Breast epithelium (tissue), 4 donors: ENCODE measurements at regions not wholly inside any gene's neighbourhood (a gene's known extent, or its start where the extent isn't known, plus 50 kb on each side); places are given as distances from the start of the nearest gene placed in this dataset.

Source experiments
- DNase-seq, 2 donors: peaks; one replicate each; pipeline ENCODE4 v3.0.0-alpha.2; 2019; ENCODE audit warnings: low spot score in 2 of 2
- H3K27ac ChIP-seq, 2 donors: fragments of 200-600 bp; sonication (generic) in 1 of 2; one replicate each; pipeline ENCODE4 v1.5.1; 2016 to 2019; ENCODE audit warnings: mild to moderate bottlenecking in 1 of 2
- H3K27me3 ChIP-seq, 2 donors: fragments of 200-600 bp; sonication (generic) in 1 of 2; one replicate each; pipeline versions ENCODE4 v1.5.1 to v1.6.0; 2017 to 2019; ENCODE audit warnings: control low read depth in 1 of 2, mild to moderate bottlenecking in 1 of 2
- H3K36me3 ChIP-seq: fragments of 200-600 bp; one replicate; pipeline ENCODE4 v1.5.1; 2019
- H3K4me1 ChIP-seq, 2 donors: fragments of 200-600 bp; sonication (generic); one replicate each; pipeline ENCODE4 v1.5.1; 2016 to 2019; ENCODE audit warnings: control low read depth in 1 of 2
- H3K4me3 ChIP-seq, 3 donors: fragments of 200-600 bp; sonication (generic); 1 replicate in 2 of 3; 2 replicates in 1 of 3; pipeline ENCODE4 v1.5.1; 2016 to 2019; ENCODE audit warnings: mild to moderate bottlenecking in 3 of 3, moderate library complexity in 2 of 3
- H3K9me3 ChIP-seq, 2 donors: fragments of 200-600 bp; sonication (generic) in 1 of 2; one replicate each; pipeline ENCODE4 v1.5.1; 2016 to 2019; ENCODE audit warnings: control low read depth in 1 of 2
- CTCF ChIP-seq, 3 donors: fragments of 450-650 bp; IDR thresholded peaks; one replicate each; pipeline ENCODE4 v1.5.1; 2016 to 2017; ENCODE audit warnings: antibody characterized with exemption in 3 of 3, mild to moderate bottlenecking in 3 of 3, moderate library complexity in 3 of 3
- POLR2A ChIP-seq: fragments of 450-650 bp; IDR thresholded peaks from one replicate; pipeline ENCODE4 v1.6.1; 2016; ENCODE audit warnings: antibody characterized with exemption, mild to moderate bottlenecking, moderate library complexity
- POLR2AphosphoS5 ChIP-seq, 3 donors: sonication (generic); formaldehyde crosslinking; IDR thresholded peaks; one replicate each; pipeline ENCODE4 v1.6.1; 2017; ENCODE audit warnings: antibody characterized with exemption in 3 of 3
- intact Hi-C: fragments of 100-400 bp; cut with DNase I; formaldehyde crosslinking; loops from one replicate; pipeline ENCODE4 v1.15.1; 2023; ENCODE audit warnings: low total_unique reads

- Histone ChIP-seq H3K27ac (no peak overlapping the region), H3K27me3 (no peaks in the 10 kb centered on the region), H3K36me3 (no peaks in the 10 kb centered on the region), H3K4me1 (no peaks in the 10 kb centered on the region), H3K4me3 (no peak overlapping the region), H3K9me3 (no peaks in the 10 kb centered on the region)
- intact Hi-C loops, result loop anchor here (10.0 kb wide), 1 partner anchor 106 kb away; no protein-coding TSS in a partner anchor
- no peak for DNase-seq
- TF ChIP-seq POLR2A (no peak), POLR2AphosphoS5 (IDR thresholded peaks at IDR 0.05) (no peak), CTCF (IDR thresholded peaks at IDR 0.05) (no peak)
These were observed 205.6 kb upstream of the CNKSR2 start for GRCh38 chrX:21168401-21169160.

- H3K27me3 ChIP-seq, result no peaks in the 10 kb centered on the region
- H3K9me3 ChIP-seq, result no peaks in the 10 kb centered on the region
- no peaks in the 10 kb centered on the region for H3K4me1 ChIP-seq
- H3K27ac ChIP-seq, result no peak overlapping the region
- no peak for TF ChIP-seq CTCF (IDR thresholded peaks at IDR 0.05)
- no peak for TF ChIP-seq POLR2A
- TF ChIP-seq POLR2AphosphoS5 (IDR thresholded peaks at IDR 0.05), result no peak
- intact Hi-C loops, result no loop called here
- no peaks in the 10 kb centered on the region for H3K36me3 ChIP-seq
- no peak for DNase-seq
- H3K4me3 ChIP-seq, result no peak overlapping the region
These were observed 203.0 kb upstream of the CNKSR2 start for GRCh38 chrX:21171181-21171580.

- Histone ChIP-seq H3K4me1 (no peaks in the 10 kb centered on the region), H3K36me3 (no peaks in the 10 kb centered on the region), H3K4me3 (no peak overlapping the region), H3K9me3 (no peaks in the 10 kb centered on the region), H3K27ac (no peak overlapping the region), H3K27me3 (peaks cover 0 to 9% of the 10 kb centered on the region in 2 donors)
- TF ChIP-seq POLR2A, result no peak
- no peak for TF ChIP-seq POLR2AphosphoS5 (IDR thresholded peaks at IDR 0.05)
- TF ChIP-seq CTCF (IDR thresholded peaks at IDR 0.05), result no peak
- intact Hi-C loops, result no loop called here
- DNase-seq, result no peak
These were observed 199.8 kb upstream of the CNKSR2 start for GRCh38 chrX:21174439-21174838.

GRCh38 chrX:21176921-21177571 lies 197.2 kb upstream of the CNKSR2 start:
- no peaks in the 10 kb centered on the region for H3K36me3 ChIP-seq
- no peak overlapping the region for H3K4me3 ChIP-seq
- intact Hi-C loops, result no loop called here
- no peaks in the 10 kb centered on the region for H3K4me1 ChIP-seq
- peaks cover 0 to 10% of the 10 kb centered on the region in 2 donors for H3K27me3 ChIP-seq
- no peak overlapping the region for H3K27ac ChIP-seq
- DNase-seq, result no peak
- H3K9me3 ChIP-seq, result no peaks in the 10 kb centered on the region
- no peak for TF ChIP-seq POLR2A
- TF ChIP-seq CTCF (IDR thresholded peaks at IDR 0.05), result no peak
- TF ChIP-seq POLR2AphosphoS5 (IDR thresholded peaks at IDR 0.05), result no peak

- Histone ChIP-seq H3K27ac (no peak overlapping the region), H3K36me3 (no peaks in the 10 kb centered on the region)
These were observed 192.9 kb upstream of the CNKSR2 start for GRCh38 chrX:21181232-21181853.

More at GRCh38 chrX:21181232-21181853, 192.9 kb upstream of the CNKSR2 start:
- no peak for DNase-seq
- Histone ChIP-seq H3K4me3 (no peak overlapping the region), H3K9me3 (no peaks in the 10 kb centered on the region), H3K27me3 (peaks cover 0 to 18% of the 10 kb centered on the region in 2 donors), H3K4me1 (no peaks in the 10 kb centered on the region)
- intact Hi-C loops, result no loop called here
- TF ChIP-seq POLR2AphosphoS5 (IDR thresholded peaks at IDR 0.05), result no peak
- no peak for TF ChIP-seq CTCF (IDR thresholded peaks at IDR 0.05)
- no peak for TF ChIP-seq POLR2A
